Liver (tissue), 8 donors: ENCODE measurements at regions not wholly inside any gene's neighbourhood (a gene's known extent, or its start where the extent isn't known, plus 50 kb on each side); places are given as distances from the start of the nearest gene placed in this dataset.

Source experiments
- DNase-seq: peaks from one replicate; pipeline ENCODE4 v3.0.0-alpha.2; 2017; ENCODE audit warnings: low spot score
- H3K27ac ChIP-seq, 2 donors: one replicate each; pipeline ENCODE4 v1.7.0; 2013; ENCODE audit warnings: inconsistent platforms in 2 of 2, low read length in 2 of 2, control low read depth in 1 of 2, low read depth in 1 of 2, mild to moderate bottlenecking in 1 of 2
- H3K27me3 ChIP-seq, 4 donors: one replicate each; pipeline versions ENCODE4 v1.6.1 to v1.7.0; 2013; ENCODE audit warnings: low read length in 3 of 4, inconsistent platforms in 1 of 4, mild to moderate bottlenecking in 1 of 4, moderate library complexity in 1 of 4; ENCODE audit not compliant: control insufficient read depth in 4 of 4, insufficient read depth in 4 of 4
- H3K36me3 ChIP-seq, 4 donors: one replicate each; pipeline versions ENCODE4 v1.6.1 to v1.7.0; 2013; ENCODE audit warnings: low read length in 3 of 4, mild to moderate bottlenecking in 3 of 4, low read depth in 1 of 4, moderate library complexity in 1 of 4; ENCODE audit not compliant: control insufficient read depth in 4 of 4, insufficient read depth in 3 of 4
- H3K4me1 ChIP-seq, 4 donors: one replicate each; pipeline versions ENCODE4 v1.6.1 to v1.7.0; 2013; ENCODE audit warnings: low read length in 3 of 4, mild to moderate bottlenecking in 3 of 4, moderate library complexity in 1 of 4; ENCODE audit not compliant: control insufficient read depth in 4 of 4, insufficient read depth in 4 of 4
- H3K4me3 ChIP-seq, 3 donors: one replicate each; pipeline versions ENCODE4 v1.6.1 to v1.7.0; 2013; ENCODE audit warnings: low read length in 3 of 3, control low read depth in 1 of 3, low read depth in 1 of 3, mild to moderate bottlenecking in 1 of 3
- H3K9ac ChIP-seq, 2 donors: one replicate each; pipeline ENCODE4 v1.7.0; 2013; ENCODE audit warnings: low read length in 2 of 2, mild to moderate bottlenecking in 2 of 2, moderate library complexity in 2 of 2, control low read depth in 1 of 2, low read depth in 1 of 2
- H3K9me3 ChIP-seq, 4 donors: one replicate each; pipeline versions ENCODE4 v1.6.1 to v1.7.0; 2013; ENCODE audit warnings: low read length in 3 of 4; ENCODE audit not compliant: control insufficient read depth in 4 of 4
- ATF3 ChIP-seq: IDR thresholded peaks from 2 replicates; pipeline ENCODE4 v1.6.1; 2016; ENCODE audit warnings: antibody characterized with exemption
- EGR1 ChIP-seq, 2 donors: IDR thresholded peaks; 2 replicates each; pipeline ENCODE4 v1.6.1; 2016 to 2018; ENCODE audit warnings: antibody characterized with exemption in 2 of 2, low read depth in 2 of 2
- FOXA1 ChIP-seq: IDR thresholded peaks from 2 replicates; pipeline ENCODE4 v1.6.1; 2016; ENCODE audit warnings: antibody characterized with exemption
- FOXA2 ChIP-seq: IDR thresholded peaks from 2 replicates; pipeline ENCODE4 v1.6.1; 2016; ENCODE audit warnings: antibody characterized with exemption
- GABPA ChIP-seq, 2 donors: IDR thresholded peaks in 1 of 2; conservative IDR thresholded peaks in 1 of 2; 2 replicates each; pipeline ENCODE4 v1.6.1; 2016; ENCODE audit warnings: antibody characterized with exemption in 2 of 2, mild to moderate bottlenecking in 1 of 2, moderate library complexity in 1 of 2
- HNF4A ChIP-seq, 2 donors: conservative IDR thresholded peaks; 2 replicates each; pipeline ENCODE4 v1.6.1; 2016; ENCODE audit warnings: antibody characterized with exemption in 2 of 2, mild to moderate bottlenecking in 2 of 2
- HNF4G ChIP-seq: IDR thresholded peaks from 2 replicates; pipeline ENCODE4 v1.6.1; 2016; ENCODE audit warnings: antibody characterized with exemption
- JUND ChIP-seq, 2 donors: IDR thresholded peaks; 2 replicates each; pipeline ENCODE4 v1.6.1; 2016; ENCODE audit warnings: antibody characterized with exemption in 2 of 2
- MAX ChIP-seq: IDR thresholded peaks from 2 replicates; pipeline ENCODE4 v1.6.1; 2016; ENCODE audit warnings: antibody characterized with exemption
- NR2F2 ChIP-seq: IDR thresholded peaks from 2 replicates; pipeline ENCODE4 v1.6.1; 2016; ENCODE audit warnings: antibody characterized with exemption
- RAD21 ChIP-seq, 2 donors: IDR thresholded peaks; 2 replicates each; pipeline ENCODE4 v1.6.1; 2016; ENCODE audit warnings: antibody characterized with exemption in 2 of 2, mild to moderate bottlenecking in 2 of 2
- REST ChIP-seq: IDR thresholded peaks from 2 replicates; pipeline ENCODE4 v1.6.1; 2016; ENCODE audit warnings: antibody characterized with exemption, mild to moderate bottlenecking
- RXRA ChIP-seq, 2 donors: IDR thresholded peaks; 2 replicates each; pipeline ENCODE4 v1.6.1; 2017 to 2018; ENCODE audit warnings: antibody characterized with exemption in 2 of 2, mild to moderate bottlenecking in 1 of 2
- SP1 ChIP-seq: IDR thresholded peaks from 2 replicates; pipeline ENCODE4 v1.6.1; 2018; ENCODE audit warnings: antibody characterized with exemption, mild to moderate bottlenecking
- TAF1 ChIP-seq: conservative IDR thresholded peaks from 2 replicates; pipeline ENCODE4 v1.6.1; 2016; ENCODE audit warnings: antibody characterized with exemption, mild to moderate bottlenecking
- YY1 ChIP-seq: IDR thresholded peaks from 2 replicates; pipeline ENCODE4 v1.6.1; 2016; ENCODE audit warnings: antibody characterized with exemption, mild to moderate bottlenecking
- ZBTB33 ChIP-seq: IDR thresholded peaks from 2 replicates; pipeline ENCODE4 v1.6.1; 2016; ENCODE audit warnings: antibody characterized with exemption
- WGBS: extraction: QIAGEN DNeasy Blood & Tissue Kit; methylation state at CpG from one replicate; pipeline ENCODE4 v1.1.7; 2013; 5-methylcytosine and 5-hydroxymethylcytosine counted together
- TF ChIP-seq, protein P1 (sequence below): fragments of 150-350 bp; IDR thresholded peaks from 2 replicates; pipeline ENCODE4 v1.5.1; 2017; ENCODE audit warnings: improper control_type of control experiment, low read depth, low read length; ENCODE audit not compliant: missing input control
- donor health status: healthy.
- donor health status: healthy.
- donor health status: healthy.
- donor health status: healthy.
- donor health status: healthy.

GRCh38 chr18:47545613-47546012 lies 294.2 kb upstream of the SKOR2 start:
- no peaks in the 10 kb centered on the region for H3K36me3 ChIP-seq
- TF ChIP-seq JUND (IDR thresholded peaks at IDR 0.05): no peak
- no peak for TF ChIP-seq ZBTB33
- no peak for TF ChIP-seq RXRA (IDR thresholded peaks at IDR 0.05)
- TF ChIP-seq ATF3: no peak
- TF ChIP-seq HNF4G: no peak
- TF ChIP-seq FOXA2: no peak
- TF ChIP-seq, protein P1, sequence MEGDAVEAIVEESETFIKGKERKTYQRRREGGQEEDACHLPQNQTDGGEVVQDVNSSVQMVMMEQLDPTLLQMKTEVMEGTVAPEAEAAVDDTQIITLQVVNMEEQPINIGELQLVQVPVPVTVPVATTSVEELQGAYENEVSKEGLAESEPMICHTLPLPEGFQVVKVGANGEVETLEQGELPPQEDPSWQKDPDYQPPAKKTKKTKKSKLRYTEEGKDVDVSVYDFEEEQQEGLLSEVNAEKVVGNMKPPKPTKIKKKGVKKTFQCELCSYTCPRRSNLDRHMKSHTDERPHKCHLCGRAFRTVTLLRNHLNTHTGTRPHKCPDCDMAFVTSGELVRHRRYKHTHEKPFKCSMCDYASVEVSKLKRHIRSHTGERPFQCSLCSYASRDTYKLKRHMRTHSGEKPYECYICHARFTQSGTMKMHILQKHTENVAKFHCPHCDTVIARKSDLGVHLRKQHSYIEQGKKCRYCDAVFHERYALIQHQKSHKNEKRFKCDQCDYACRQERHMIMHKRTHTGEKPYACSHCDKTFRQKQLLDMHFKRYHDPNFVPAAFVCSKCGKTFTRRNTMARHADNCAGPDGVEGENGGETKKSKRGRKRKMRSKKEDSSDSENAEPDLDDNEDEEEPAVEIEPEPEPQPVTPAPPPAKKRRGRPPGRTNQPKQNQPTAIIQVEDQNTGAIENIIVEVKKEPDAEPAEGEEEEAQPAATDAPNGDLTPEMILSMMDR: no peak
- TF ChIP-seq NR2F2: no peak
- TF ChIP-seq HNF4A (conservative IDR thresholded peaks at IDR 0.05): no peak
- TF ChIP-seq MAX: no peak
- no peak for TF ChIP-seq SP1
- TF ChIP-seq EGR1 (IDR thresholded peaks at IDR 0.05; ENCODE audit: low read depth in 2 of 2): no peak
- TF ChIP-seq REST: no peak
- TF ChIP-seq RAD21 (IDR thresholded peaks at IDR 0.05): no peak
- no peak for TF ChIP-seq GABPA (IDR thresholded peaks at IDR 0.05 in 1 of 2, conservative IDR thresholded peaks at IDR 0.05 in 1 of 2)
- TF ChIP-seq FOXA1: no peak
- TF ChIP-seq TAF1: no peak
- TF ChIP-seq YY1: no peak
- DNase-seq: no peak
- WGBS: 60% methylated on average over 6 of the region's 6 CpGs
- no peak overlapping the region for H3K9ac ChIP-seq
- H3K27me3 ChIP-seq: no peaks in the 10 kb centered on the region
- H3K27ac ChIP-seq: no peak overlapping the region
- H3K4me3 ChIP-seq: no peak overlapping the region
- H3K9me3 ChIP-seq: peaks cover 0 to 4% (median 0%) of the 10 kb centered on the region in 4 donors
- no peaks in the 10 kb centered on the region for H3K4me1 ChIP-seq

DNA sequence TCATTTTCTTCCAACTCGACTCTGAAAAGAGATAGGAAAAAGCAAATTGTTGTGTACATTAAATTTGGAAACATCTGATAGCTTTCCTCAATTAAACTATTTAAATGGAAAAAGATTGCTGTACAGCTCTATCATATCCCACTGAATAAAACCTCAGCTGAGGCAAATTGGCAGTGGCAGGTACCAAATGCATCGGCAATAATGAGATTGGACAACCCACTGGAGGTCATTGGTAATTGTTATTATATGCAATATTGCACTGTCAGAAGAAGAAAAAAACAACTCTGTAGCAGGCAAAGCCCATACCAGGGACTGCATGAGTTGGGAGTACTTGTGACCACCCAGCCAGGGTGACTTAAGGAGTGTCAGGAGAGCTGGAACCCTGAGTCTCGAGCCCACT lies 291.6 kb upstream of the SKOR2 start:
- H3K27ac ChIP-seq: no peak overlapping the region
- H3K4me3 ChIP-seq: no peak overlapping the region
- DNase-seq: no peak
- no peaks in the 10 kb centered on the region for H3K36me3 ChIP-seq
- TF ChIP-seq JUND (IDR thresholded peaks at IDR 0.05) (no peak), ZBTB33 (no peak), HNF4G (no peak), RAD21 (IDR thresholded peaks at IDR 0.05) (no peak), FOXA1 (no peak), EGR1 (IDR thresholded peaks at IDR 0.05; ENCODE audit: low read depth in 2 of 2) (no peak), MAX (no peak)
- no peak overlapping the region for H3K9ac ChIP-seq
- H3K4me1 ChIP-seq: no peaks in the 10 kb centered on the region
- peaks cover 0 to 4% (median 0%) of the 10 kb centered on the region in 4 donors for H3K9me3 ChIP-seq
- no peaks in the 10 kb centered on the region for H3K27me3 ChIP-seq
- 77% methylated on average over 3 of the region's 3 CpGs for WGBS
